Calu3 (cell line): ENCODE measurements at regions not wholly inside any gene's neighbourhood (a gene's known extent, or its start where the extent isn't known, plus 50 kb on each side); places are given as distances from the start of the nearest gene placed in this dataset.
A peak's percentile ranks its signal among the peaks of the same experiment; 100 is the strongest.

Experiments used
- BruUV-seq: library from RNA; stranded (reverse); fragments of 400-500 nt; replicated peaks from 2 replicates; lab custom pipeline; 2021; lab: Mats Ljungman, UMichigan
- CTCF ChIA-PET: fragments of 300-600 bp; sonication (Branson Sonifier 250); formaldehyde crosslinking; loops from one replicate; lab custom pipeline; 2022; ENCODE audit warnings: antibody characterized with exemption; lab: Charles Lee
- DNase-seq: peaks from one replicate; pipeline ENCODE4 v3.0.0; 2022
- H3K27ac Mint-ChIP-seq: one replicate; pipeline ENCODE4 v1.8.0; 2022; ENCODE audit warnings: mixed read lengths; ENCODE audit not compliant: unreplicated experiment
- H3K27me3 Mint-ChIP-seq: one replicate; pipeline ENCODE4 v1.8.0; 2022; ENCODE audit warnings: mixed read lengths; ENCODE audit not compliant: unreplicated experiment
- H3K36me3 Mint-ChIP-seq: one replicate; pipeline ENCODE4 v1.8.0; 2022; ENCODE audit warnings: mild to moderate bottlenecking, moderate library complexity, mixed read lengths; ENCODE audit not compliant: insufficient read depth, unreplicated experiment
- H3K4me1 Mint-ChIP-seq: one replicate; pipeline ENCODE4 v1.8.0; 2022; ENCODE audit warnings: mild to moderate bottlenecking, low read depth, mixed read lengths; ENCODE audit not compliant: unreplicated experiment
- H3K4me3 Mint-ChIP-seq: one replicate; pipeline ENCODE4 v1.8.0; 2022; ENCODE audit warnings: mild to moderate bottlenecking, low read depth, moderate library complexity, mixed read lengths; ENCODE audit not compliant: unreplicated experiment
- H3K9me3 Mint-ChIP-seq: one replicate; pipeline ENCODE4 v1.8.0; 2022; ENCODE audit warnings: low read depth, mixed read lengths; ENCODE audit not compliant: unreplicated experiment
- intact Hi-C: fragments of 100-400 bp; cut with micrococcal nuclease; formaldehyde crosslinking; loops from one replicate; pipeline ENCODE4 v1.10.0; 2022; ENCODE audit not compliant: unreplicated experiment
- TF ChIP-seq, protein P1 (sequence below): fragments of 200-600 bp; IDR thresholded peaks from one replicate; pipeline ENCODE4 v1.8.0; 2022; ENCODE audit warnings: antibody characterized with exemption; ENCODE audit not compliant: unreplicated experiment

DNA sequence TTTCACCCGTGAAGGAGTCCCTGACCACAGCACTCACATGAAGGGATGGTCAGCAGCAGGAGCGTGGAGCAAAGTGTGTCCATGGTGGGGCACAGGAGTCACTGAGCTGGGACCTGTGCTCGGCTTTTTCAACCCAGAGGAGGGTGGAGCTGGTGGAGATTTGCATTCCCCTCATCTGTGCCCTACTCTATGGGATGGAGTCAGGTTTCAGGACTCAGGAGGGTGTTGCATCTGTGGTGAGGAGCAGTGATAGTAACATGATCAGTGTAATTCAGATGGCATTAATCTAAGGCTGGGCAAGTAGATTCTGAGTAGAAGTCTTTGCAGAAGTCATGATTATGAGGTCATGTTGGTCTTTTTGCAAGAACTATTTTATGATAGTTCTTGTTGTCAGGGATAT is 511.9 kb downstream of the TMEM121 start:
- CTCF ChIA-PET: no interaction called here
- Mint-ChIP-seq H3K36me3 (no peaks in the 10 kb centered on the region), H3K27me3 (peaks cover 68% of the 10 kb centered on the region), H3K4me1 (no peaks in the 10 kb centered on the region), H3K4me3 (no peak overlapping the region), H3K9me3 (no peaks in the 10 kb centered on the region), H3K27ac (no peak overlapping the region)
- intact Hi-C loops: no loop called here
- TF ChIP-seq, protein P1, sequence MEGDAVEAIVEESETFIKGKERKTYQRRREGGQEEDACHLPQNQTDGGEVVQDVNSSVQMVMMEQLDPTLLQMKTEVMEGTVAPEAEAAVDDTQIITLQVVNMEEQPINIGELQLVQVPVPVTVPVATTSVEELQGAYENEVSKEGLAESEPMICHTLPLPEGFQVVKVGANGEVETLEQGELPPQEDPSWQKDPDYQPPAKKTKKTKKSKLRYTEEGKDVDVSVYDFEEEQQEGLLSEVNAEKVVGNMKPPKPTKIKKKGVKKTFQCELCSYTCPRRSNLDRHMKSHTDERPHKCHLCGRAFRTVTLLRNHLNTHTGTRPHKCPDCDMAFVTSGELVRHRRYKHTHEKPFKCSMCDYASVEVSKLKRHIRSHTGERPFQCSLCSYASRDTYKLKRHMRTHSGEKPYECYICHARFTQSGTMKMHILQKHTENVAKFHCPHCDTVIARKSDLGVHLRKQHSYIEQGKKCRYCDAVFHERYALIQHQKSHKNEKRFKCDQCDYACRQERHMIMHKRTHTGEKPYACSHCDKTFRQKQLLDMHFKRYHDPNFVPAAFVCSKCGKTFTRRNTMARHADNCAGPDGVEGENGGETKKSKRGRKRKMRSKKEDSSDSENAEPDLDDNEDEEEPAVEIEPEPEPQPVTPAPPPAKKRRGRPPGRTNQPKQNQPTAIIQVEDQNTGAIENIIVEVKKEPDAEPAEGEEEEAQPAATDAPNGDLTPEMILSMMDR: no peak
- DNase-seq: no peak
- no TSS peak for BruUV-seq

DNA sequence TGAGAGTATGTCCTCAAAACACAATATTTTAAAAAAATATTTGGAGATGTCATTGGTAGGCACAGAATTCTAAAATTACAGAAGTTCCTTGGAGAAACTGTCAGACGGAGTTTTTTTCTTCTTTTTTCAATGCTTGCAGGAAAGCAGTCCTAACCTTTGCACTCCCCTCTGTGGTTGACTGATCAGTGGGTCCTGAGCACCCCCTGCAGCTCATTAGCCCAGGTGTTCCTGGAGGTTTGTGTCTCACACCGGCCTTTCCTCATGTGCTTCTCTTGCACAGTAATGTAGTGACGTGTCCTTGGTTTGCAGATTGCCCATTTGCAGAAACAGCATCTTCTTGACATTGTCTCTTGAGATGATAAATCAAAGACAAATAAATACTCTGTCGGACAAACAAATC is 513.0 kb downstream of the TMEM121 start:
- intact Hi-C loops: no loop called here
- no peaks in the 10 kb centered on the region for H3K36me3 Mint-ChIP-seq
- CTCF ChIA-PET: no interaction called here
- H3K27me3 Mint-ChIP-seq: peaks cover 68% of the 10 kb centered on the region
- H3K4me3 Mint-ChIP-seq: no peak overlapping the region
- DNase-seq: peak; percentile 49
- TF ChIP-seq, protein P1: no peak
- no peak overlapping the region for H3K27ac Mint-ChIP-seq
- H3K9me3 Mint-ChIP-seq: no peaks in the 10 kb centered on the region
- H3K4me1 Mint-ChIP-seq: no peaks in the 10 kb centered on the region
- no TSS peak for BruUV-seq

DNA sequence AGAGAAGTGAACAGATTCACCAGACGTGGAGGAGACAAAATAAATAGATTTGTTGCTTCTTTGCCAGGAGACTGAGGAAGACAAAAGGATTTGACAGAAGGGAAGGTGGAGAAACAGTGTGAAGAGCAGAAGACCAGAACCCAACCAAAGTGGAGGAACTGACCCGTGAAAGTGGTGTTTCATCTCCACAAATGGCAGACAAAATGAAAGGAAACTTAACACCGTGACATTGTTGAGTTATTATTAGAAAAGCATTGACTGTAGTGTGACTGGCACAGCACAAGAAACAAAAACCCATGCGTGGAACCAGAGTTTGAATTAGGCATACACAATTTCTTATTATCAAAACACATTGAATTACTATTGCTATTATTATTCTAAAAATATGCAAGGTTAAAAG is 518.1 kb downstream of the TMEM121 start:
- H3K9me3 Mint-ChIP-seq: peaks cover 2% of the 10 kb centered on the region

DNA sequence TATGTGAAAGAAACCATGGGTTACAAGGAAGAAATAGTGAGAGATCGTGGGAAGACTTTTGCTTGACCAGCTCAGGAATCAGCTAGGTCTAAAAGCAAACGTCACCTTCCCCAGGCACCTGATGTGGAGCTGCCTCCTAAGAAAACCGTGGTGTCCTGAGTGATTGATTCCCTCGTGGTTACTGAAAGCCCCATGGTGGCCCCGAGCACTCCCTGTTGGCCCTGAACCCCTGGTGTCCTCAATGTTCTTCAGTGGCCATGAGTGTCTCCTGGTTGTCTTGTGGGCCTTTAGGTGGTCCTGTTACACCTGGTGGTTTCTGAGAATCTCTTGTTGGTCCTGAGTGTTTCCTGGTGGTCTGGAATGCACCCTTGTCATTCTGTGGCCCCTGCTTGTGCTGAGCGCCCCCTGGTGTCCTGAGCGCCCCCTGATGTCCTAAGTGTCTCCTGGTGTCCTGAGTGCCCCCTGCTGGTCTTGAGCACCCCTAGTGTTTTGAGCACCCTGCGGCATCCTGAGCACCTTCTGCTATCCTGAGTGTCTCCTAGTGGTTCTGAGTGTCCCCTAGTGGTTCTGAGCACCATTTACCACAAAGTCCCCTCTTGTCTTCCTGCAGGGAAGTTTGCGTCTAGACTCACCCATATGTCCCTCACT is 518.7 kb downstream of the TMEM121 start:
- BruUV-seq: no TSS peak
- TF ChIP-seq, protein P1: peak; percentile 44
- CTCF ChIA-PET: no interaction called here
- Mint-ChIP-seq H3K36me3 (no peaks in the 10 kb centered on the region), H3K27me3 (peaks cover 58% of the 10 kb centered on the region), H3K9me3 (peaks cover 4% of the 10 kb centered on the region), H3K4me1 (no peaks in the 10 kb centered on the region), H3K4me3 (no peak overlapping the region), H3K27ac (no peak overlapping the region)
- intact Hi-C loops: no loop called here
- peak; percentile 67 for DNase-seq

More for the DNA sequence above, 518.1 kb downstream of the TMEM121 start:
- Mint-ChIP-seq H3K36me3 (no peaks in the 10 kb centered on the region), H3K4me3 (no peak overlapping the region), H3K4me1 (no peaks in the 10 kb centered on the region), H3K27ac (no peak overlapping the region), H3K27me3 (peaks cover 52% of the 10 kb centered on the region)
- CTCF ChIA-PET: no interaction called here
- TF ChIP-seq, protein P1: no peak
- DNase-seq: no peak
- intact Hi-C loops: no loop called here
- BruUV-seq: no TSS peak
